ENCODE measurements at regions not wholly inside any gene's neighbourhood (a gene's known extent, or its start where the extent isn't known, plus 50 kb on each side); places are given as distances from the start of the nearest gene placed in this dataset.

DNA sequence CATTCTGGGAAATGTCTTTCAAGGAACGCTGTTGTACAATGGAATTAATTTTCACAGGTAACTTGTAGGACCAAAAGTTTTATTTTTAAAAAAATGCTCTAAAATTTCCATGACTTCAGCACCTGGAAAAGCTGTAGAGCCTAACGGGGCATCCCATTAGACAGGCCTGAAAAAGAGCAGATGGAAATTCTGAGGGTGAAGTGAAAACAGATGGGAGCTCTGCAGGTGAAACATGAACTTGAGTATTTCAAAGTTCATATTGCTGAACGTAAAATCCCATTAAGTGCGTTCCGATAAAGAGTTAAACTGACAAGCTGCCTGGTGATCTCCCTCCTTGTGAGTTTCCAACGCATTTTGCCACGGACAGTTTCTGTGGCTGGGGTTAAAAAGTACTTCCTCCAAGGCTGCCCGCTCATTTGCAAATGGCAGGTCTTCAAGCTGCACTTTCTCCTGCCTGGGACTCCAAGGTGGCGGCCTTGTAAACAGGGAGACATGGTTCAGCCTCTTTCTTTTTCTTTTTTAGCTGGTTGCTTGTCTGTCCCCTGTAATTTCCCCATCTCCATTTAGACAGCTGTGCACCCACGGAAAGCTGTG lies 450.4 kb downstream of the FGF9 start:
- Histone ChIP-seq H3K27me3 (no peaks in the 10 kb centered on the region), H3K9me3 (no peaks in the 10 kb centered on the region), H3K27ac (no peak overlapping the region), H3K4me1 (no peaks in the 10 kb centered on the region), H3K4me3 (no peak overlapping the region), H3K36me3 (no peaks in the 10 kb centered on the region)
- ATAC-seq, result no peak
- no peak for TF ChIP-seq POLR2A (IDR thresholded peaks at IDR 0.05)
- TF ChIP-seq POLR2AphosphoS5 (IDR thresholded peaks at IDR 0.05), result no peak
- TF ChIP-seq, protein P1, sequence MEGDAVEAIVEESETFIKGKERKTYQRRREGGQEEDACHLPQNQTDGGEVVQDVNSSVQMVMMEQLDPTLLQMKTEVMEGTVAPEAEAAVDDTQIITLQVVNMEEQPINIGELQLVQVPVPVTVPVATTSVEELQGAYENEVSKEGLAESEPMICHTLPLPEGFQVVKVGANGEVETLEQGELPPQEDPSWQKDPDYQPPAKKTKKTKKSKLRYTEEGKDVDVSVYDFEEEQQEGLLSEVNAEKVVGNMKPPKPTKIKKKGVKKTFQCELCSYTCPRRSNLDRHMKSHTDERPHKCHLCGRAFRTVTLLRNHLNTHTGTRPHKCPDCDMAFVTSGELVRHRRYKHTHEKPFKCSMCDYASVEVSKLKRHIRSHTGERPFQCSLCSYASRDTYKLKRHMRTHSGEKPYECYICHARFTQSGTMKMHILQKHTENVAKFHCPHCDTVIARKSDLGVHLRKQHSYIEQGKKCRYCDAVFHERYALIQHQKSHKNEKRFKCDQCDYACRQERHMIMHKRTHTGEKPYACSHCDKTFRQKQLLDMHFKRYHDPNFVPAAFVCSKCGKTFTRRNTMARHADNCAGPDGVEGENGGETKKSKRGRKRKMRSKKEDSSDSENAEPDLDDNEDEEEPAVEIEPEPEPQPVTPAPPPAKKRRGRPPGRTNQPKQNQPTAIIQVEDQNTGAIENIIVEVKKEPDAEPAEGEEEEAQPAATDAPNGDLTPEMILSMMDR (IDR thresholded peaks at IDR 0.05), result no peak
- no peak for TF ChIP-seq EP300 (IDR thresholded peaks at IDR 0.05)
- WGBS, 2 donors (ENCODE audit: low coverage in 1 of 2), result 58 to 62% methylated on average over 8 to 9 of the region's 10 CpGs

DNA sequence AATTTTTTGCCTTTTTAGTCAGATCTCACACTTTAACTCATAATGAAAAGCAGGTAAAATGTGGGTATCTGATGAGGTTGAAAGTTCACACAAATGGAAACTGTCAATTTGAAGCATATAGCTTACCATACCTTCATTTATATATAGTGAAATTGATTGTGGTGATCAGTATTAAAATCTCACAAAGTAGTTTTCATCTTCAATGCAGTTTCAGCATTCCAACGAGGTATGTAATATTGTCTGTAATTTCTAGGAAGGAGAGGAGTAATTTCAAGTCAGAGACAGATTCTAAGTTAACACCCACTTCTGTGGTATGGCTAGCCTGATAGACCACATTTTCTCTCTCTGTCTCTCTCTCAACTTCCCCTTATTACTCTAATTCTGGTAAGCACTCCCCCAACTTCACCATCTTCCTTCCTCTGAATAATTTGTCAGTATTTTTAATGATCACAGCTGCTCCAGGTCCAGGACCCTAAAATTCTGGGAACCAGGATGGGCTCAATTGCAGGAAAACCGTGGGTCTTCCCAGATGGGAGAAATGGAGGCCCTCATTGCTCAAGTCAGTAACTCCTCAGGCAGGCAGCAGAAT lies 455.7 kb downstream of the FGF9 start:
- no peak for TF ChIP-seq POLR2A (IDR thresholded peaks at IDR 0.05)
- no peak for TF ChIP-seq POLR2AphosphoS5 (IDR thresholded peaks at IDR 0.05)
- TF ChIP-seq, protein P1 (IDR thresholded peaks at IDR 0.05), result no peak
- no peak for TF ChIP-seq EP300 (IDR thresholded peaks at IDR 0.05)
- peaks cover 0 to 10% (median 0%) of the 10 kb centered on the region in 3 donors for H3K9me3 ChIP-seq
- 21 to 31% methylated on average over 2 of the region's 2 CpGs for WGBS, 2 donors (ENCODE audit: low coverage in 1 of 2)
- H3K36me3 ChIP-seq, result no peaks in the 10 kb centered on the region
- H3K27ac ChIP-seq, result no peak overlapping the region
- H3K4me3 ChIP-seq, result no peak overlapping the region
- H3K27me3 ChIP-seq, result no peaks in the 10 kb centered on the region
- ATAC-seq, result no peak
- no peaks in the 10 kb centered on the region for H3K4me1 ChIP-seq

DNA sequence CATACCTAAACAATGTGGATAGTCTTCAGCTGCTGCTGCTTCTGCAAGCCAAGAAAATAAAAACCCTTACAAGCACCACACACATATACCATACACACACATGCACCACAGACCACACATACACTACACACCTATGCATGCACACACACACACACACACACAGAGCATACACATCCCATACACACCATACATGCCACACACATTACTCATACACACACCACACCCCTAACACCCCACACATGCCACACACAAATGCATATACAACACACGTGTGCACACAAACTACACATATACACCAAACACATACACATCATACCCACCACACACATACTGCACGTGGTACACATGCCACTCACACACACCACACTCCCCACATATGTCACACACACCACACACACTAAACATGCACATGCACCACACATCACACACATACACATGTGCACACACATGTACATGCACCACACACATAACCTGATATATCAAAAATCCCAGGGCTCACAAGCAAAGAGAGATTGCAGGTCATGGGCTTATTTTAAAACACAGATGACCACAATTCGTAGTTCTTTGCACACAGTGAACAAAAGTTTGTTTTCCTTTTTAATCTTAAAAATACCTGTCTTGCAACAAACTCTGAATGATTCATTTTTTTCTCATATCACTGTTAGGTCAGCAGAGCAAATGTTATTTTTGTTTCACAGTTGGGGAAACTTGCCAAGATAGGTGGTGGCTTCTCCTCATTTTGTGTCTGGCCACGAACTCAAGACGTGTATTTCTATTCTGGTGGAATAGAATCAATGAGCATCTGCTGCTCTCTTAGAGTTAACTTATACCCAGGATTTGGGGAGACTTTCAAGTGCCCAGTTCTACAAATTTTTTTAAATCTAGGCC lies 456.6 kb downstream of the FGF9 start:
- H3K4me1 ChIP-seq, result no peaks in the 10 kb centered on the region
- no peak overlapping the region for H3K27ac ChIP-seq
- ATAC-seq, result no peak
- WGBS, 2 donors (ENCODE audit: low coverage in 1 of 2), result 60 to 64% methylated on average over 5 of the region's 5 CpGs
- no peaks in the 10 kb centered on the region for H3K36me3 ChIP-seq
- H3K4me3 ChIP-seq, result no peak overlapping the region
- no peak for TF ChIP-seq POLR2AphosphoS5 (IDR thresholded peaks at IDR 0.05)
- TF ChIP-seq, protein P1 (IDR thresholded peaks at IDR 0.05), result no peak
- peaks cover 0 to 10% (median 0%) of the 10 kb centered on the region in 3 donors for H3K9me3 ChIP-seq
- no peaks in the 10 kb centered on the region for H3K27me3 ChIP-seq

DNA sequence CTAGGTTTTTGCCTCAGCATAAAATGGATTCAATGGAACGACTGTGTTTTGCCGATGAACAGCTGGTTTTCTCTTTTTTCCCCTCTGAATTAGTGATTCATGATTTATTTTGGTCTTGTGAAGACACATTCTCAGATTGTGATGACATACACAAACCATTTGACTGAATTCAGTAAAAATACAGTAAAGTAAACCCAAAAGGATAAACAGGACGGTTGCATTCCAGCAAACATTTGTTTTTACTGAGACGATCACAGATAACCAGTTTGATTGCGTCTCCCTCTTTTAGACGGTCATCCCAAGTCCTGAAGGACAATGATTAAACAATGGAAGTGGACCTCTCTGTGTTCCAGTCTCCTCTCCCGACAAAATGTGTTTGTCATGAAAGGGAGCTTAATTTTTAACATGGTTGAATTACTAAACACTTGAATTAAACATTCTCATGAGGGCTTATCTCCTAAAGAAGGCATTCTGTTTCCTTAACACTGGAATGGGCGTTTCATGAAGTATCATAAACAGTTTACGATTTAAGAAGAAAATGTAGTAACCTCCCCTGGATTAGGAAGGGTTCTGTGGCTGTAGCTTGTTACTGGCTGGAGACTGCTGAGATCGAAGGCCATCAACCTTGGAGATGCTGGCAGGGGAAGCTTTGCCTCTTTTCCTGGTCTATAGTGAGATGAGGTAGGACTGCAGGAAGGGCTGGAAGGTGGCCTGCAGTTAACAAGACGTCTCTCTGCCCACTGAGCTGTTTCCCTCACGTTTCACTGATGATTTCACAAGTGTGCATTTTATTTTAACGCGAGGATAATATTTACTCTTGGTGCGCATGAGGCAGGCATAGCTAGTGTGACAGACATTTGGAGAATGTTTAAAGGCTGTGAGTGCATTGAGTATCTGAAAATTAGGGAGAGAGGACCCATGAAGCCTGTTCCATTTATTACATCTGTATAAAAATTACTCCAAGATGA lies 457.9 kb downstream of the FGF9 start:
- Histone ChIP-seq H3K4me1 (no peaks in the 10 kb centered on the region), H3K27ac (no peak overlapping the region), H3K9me3 (peaks cover 0 to 10% (median 0%) of the 10 kb centered on the region in 3 donors), H3K27me3 (no peaks in the 10 kb centered on the region), H3K36me3 (no peaks in the 10 kb centered on the region), H3K4me3 (no peak overlapping the region)
- TF ChIP-seq POLR2AphosphoS5 (IDR thresholded peaks at IDR 0.05), result no peak
- TF ChIP-seq, protein P1 (IDR thresholded peaks at IDR 0.05), result no peak
- no peak for TF ChIP-seq EP300 (IDR thresholded peaks at IDR 0.05)
- TF ChIP-seq POLR2A (IDR thresholded peaks at IDR 0.05), result no peak
- 68 to 78% methylated on average over 13 to 15 of the region's 15 CpGs for WGBS, 2 donors (ENCODE audit: low coverage in 1 of 2)
- ATAC-seq, result no peak

Measured in gastroesophageal sphincter (tissue), 4 donors.